ENCODE measurements at regions not wholly inside any gene's neighbourhood (a gene's known extent, or its start where the extent isn't known, plus 50 kb on each side); places are given as distances from the start of the nearest gene placed in this dataset.

GRCh38 chr5:57900381-57900944 is 417.9 kb upstream of the ACTBL2 start:
- no peak overlapping the region for H3K27ac ChIP-seq
- TF ChIP-seq, protein P1, sequence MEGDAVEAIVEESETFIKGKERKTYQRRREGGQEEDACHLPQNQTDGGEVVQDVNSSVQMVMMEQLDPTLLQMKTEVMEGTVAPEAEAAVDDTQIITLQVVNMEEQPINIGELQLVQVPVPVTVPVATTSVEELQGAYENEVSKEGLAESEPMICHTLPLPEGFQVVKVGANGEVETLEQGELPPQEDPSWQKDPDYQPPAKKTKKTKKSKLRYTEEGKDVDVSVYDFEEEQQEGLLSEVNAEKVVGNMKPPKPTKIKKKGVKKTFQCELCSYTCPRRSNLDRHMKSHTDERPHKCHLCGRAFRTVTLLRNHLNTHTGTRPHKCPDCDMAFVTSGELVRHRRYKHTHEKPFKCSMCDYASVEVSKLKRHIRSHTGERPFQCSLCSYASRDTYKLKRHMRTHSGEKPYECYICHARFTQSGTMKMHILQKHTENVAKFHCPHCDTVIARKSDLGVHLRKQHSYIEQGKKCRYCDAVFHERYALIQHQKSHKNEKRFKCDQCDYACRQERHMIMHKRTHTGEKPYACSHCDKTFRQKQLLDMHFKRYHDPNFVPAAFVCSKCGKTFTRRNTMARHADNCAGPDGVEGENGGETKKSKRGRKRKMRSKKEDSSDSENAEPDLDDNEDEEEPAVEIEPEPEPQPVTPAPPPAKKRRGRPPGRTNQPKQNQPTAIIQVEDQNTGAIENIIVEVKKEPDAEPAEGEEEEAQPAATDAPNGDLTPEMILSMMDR (IDR thresholded peaks at IDR 0.05), result no peak
- H3K27me3 ChIP-seq, result no peaks in the 10 kb centered on the region
- intact Hi-C loops (cut with DNase I), result no loop called here
- H3K4me3 ChIP-seq, result no peak overlapping the region
- no peaks in the 10 kb centered on the region for H3K4me1 ChIP-seq
- no peak for DNase-seq (ENCODE audit: low spot score in 2 of 2)
- no peaks in the 10 kb centered on the region for H3K9me3 ChIP-seq
- H3K36me3 ChIP-seq, result no peaks in the 10 kb centered on the region

DNA sequence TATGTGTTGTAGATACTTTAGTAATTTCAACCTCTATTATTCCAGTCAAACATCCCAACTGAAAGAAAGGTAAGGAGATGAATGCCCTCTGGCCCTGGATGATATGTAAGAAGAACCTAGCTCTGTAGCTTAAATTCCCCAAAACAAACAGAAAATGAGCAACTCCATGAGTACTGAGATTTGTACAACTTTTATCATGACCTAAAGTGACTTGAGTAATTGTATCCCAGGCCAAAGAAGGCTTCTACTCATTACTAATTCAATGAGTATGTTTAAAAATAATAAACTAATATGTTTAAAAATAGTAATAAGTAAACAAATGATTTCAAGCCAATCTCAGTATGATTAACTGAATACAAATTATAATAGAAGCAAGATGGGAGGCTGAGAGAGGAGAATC is 414.0 kb upstream of the ACTBL2 start:
- no peak for DNase-seq (ENCODE audit: low spot score in 2 of 2)
- Histone ChIP-seq H3K4me3 (no peak overlapping the region), H3K27me3 (no peaks in the 10 kb centered on the region), H3K4me1 (no peaks in the 10 kb centered on the region), H3K36me3 (no peaks in the 10 kb centered on the region), H3K9me3 (no peaks in the 10 kb centered on the region), H3K27ac (no peak overlapping the region)
- intact Hi-C loops (cut with DNase I), result no loop called here
- TF ChIP-seq, protein P1 (IDR thresholded peaks at IDR 0.05), result no peak

DNA sequence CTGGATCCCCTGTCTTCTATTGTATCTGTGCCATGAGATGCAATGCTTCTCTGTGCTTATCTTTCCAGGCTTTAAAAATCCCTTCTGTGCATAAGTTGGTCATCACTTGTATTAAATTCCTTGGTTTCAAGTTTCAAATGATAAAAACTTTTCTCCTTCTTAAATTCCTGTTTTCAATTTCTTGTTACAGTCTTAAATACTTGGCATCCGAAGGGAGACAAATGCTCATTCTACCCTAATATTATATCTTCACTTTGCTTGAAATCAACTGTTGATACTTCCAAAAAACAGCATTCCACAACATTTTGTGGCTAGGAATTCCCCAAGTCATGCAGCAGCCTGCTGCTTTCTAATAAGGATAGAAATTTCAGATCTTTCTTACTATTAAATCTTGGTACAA is 413.2 kb upstream of the ACTBL2 start:
- TF ChIP-seq, protein P1 (IDR thresholded peaks at IDR 0.05), result no peak
- no peaks in the 10 kb centered on the region for H3K9me3 ChIP-seq
- no peak overlapping the region for H3K4me3 ChIP-seq
- no peak for DNase-seq (ENCODE audit: low spot score in 2 of 2)
- intact Hi-C loops (cut with DNase I), result no loop called here
- no peaks in the 10 kb centered on the region for H3K4me1 ChIP-seq
- no peak overlapping the region for H3K27ac ChIP-seq
- no peaks in the 10 kb centered on the region for H3K36me3 ChIP-seq
- H3K27me3 ChIP-seq, result no peaks in the 10 kb centered on the region

- DNase-seq (ENCODE audit: low spot score in 2 of 2), result no peak
- no peaks in the 10 kb centered on the region for H3K9me3 ChIP-seq
- H3K4me3 ChIP-seq, result no peak overlapping the region
- no peaks in the 10 kb centered on the region for H3K36me3 ChIP-seq
- no peaks in the 10 kb centered on the region for H3K4me1 ChIP-seq
- TF ChIP-seq, protein P1 (IDR thresholded peaks at IDR 0.05), result no peak
- intact Hi-C loops (cut with DNase I), result no loop called here
- H3K27me3 ChIP-seq, result no peaks in the 10 kb centered on the region
- no peak overlapping the region for H3K27ac ChIP-seq
Measured at GRCh38 chr5:57893926-57894325, 411.3 kb upstream of the ACTBL2 start.

GRCh38 chr5:57891443-57891842 is 408.8 kb upstream of the ACTBL2 start:
- DNase-seq (ENCODE audit: low spot score in 2 of 2), result no peak
- Histone ChIP-seq H3K9me3 (no peaks in the 10 kb centered on the region), H3K4me1 (no peaks in the 10 kb centered on the region), H3K27me3 (no peaks in the 10 kb centered on the region), H3K36me3 (no peaks in the 10 kb centered on the region), H3K4me3 (no peak overlapping the region), H3K27ac (no peak overlapping the region)
- intact Hi-C loops (cut with DNase I), result no loop called here
- TF ChIP-seq, protein P1 (IDR thresholded peaks at IDR 0.05), result no peak

- no peak for DNase-seq (ENCODE audit: low spot score in 2 of 2)
- TF ChIP-seq, protein P1 (IDR thresholded peaks at IDR 0.05), result peak in 1 of 3 experiments; percentile 29
- H3K36me3 ChIP-seq, result no peaks in the 10 kb centered on the region
- no peak overlapping the region for H3K27ac ChIP-seq
- no peaks in the 10 kb centered on the region for H3K9me3 ChIP-seq
- H3K27me3 ChIP-seq, result no peaks in the 10 kb centered on the region
- intact Hi-C loops (cut with DNase I), result loop anchor here (5.0 kb wide), 1 partner anchor 107 kb away; no protein-coding TSS in a partner anchor
- no peaks in the 10 kb centered on the region for H3K4me1 ChIP-seq
- no peak overlapping the region for H3K4me3 ChIP-seq
Measured at GRCh38 chr5:57889558-57889957, 406.9 kb upstream of the ACTBL2 start.
